Activated T-helper 1 cell treated with anti-CD3 and anti-CD28 coated beads, Interleukin-12 subunit alpha, Interleukin-12 subunit beta, Interleukin-2, Interleukin-4 antibody, amounts not matched to agents 30 ng/mL and 10 ng/mL and 1 ng/mL, durations not matched to agents 14 hours and 24 hours and 36 hours (primary cell): ENCODE measurements at regions not wholly inside any gene's neighbourhood (a gene's known extent, or its start where the extent isn't known, plus 50 kb on each side); places are given as distances from the start of the nearest gene placed in this dataset.

Experiments used
- DNase-seq: peaks from one replicate; pipeline ENCODE4 v3.0.0; 2021; ENCODE audit warnings: low spot score
- H3K27ac Mint-ChIP-seq: one replicate; pipeline ENCODE4 v1.8.0; 2021; ENCODE audit warnings: mild to moderate bottlenecking, mixed read lengths
- H3K27me3 Mint-ChIP-seq: one replicate; pipeline ENCODE4 v1.8.0; 2022; ENCODE audit warnings: mild to moderate bottlenecking, moderate library complexity, mixed read lengths; ENCODE audit not compliant: insufficient read depth
- H3K36me3 Mint-ChIP-seq: one replicate; pipeline ENCODE4 v1.8.0; 2021; ENCODE audit warnings: low read depth, mixed read lengths
- H3K4me1 Mint-ChIP-seq: one replicate; pipeline ENCODE4 v1.8.0; 2021; ENCODE audit warnings: low read depth, mixed read lengths
- H3K4me3 Mint-ChIP-seq: one replicate; pipeline ENCODE4 v1.8.0; 2021; ENCODE audit warnings: mild to moderate bottlenecking, moderate library complexity, mixed read lengths
- H3K9me3 Mint-ChIP-seq: one replicate; pipeline ENCODE4 v1.8.0; 2021; ENCODE audit warnings: mixed read lengths
- intact Hi-C: fragments of 100-400 bp; cut with micrococcal nuclease; formaldehyde crosslinking; loops from one replicate; pipeline ENCODE4 v1.15.1; 2024

DNA sequence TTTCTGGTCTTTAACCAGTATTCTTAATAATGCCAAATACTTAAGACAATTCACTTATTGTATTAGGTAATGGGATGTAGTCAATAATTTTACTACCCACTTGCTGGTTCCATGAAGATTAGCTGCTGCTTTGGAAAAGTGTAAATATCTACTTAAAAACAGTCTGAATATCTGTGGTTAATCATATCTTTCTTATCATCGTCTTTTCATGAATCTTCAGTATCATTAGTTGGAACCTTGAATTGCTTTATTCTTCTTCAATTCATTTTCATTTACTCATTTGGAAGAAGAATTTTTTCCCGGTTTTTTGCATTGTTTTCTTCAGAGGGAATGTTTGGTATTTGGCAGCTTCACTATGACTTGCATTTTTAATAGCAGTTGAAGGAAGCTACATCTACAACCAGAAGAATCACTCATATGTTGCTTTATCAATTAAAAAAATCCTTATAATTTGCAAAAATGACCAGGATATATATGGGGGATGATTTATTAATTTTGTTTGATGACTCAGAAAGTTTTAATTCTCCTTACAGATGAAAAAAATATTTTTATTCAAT is 1398.3 kb upstream of the CDH6 start:
- intact Hi-C loops = no loop called here
- DNase-seq = no peak
- Mint-ChIP-seq H3K4me1 (no peaks in the 10 kb centered on the region), H3K27me3 (no peaks in the 10 kb centered on the region), H3K4me3 (no peak overlapping the region), H3K36me3 (no peaks in the 10 kb centered on the region), H3K9me3 (peaks cover 4% of the 10 kb centered on the region), H3K27ac (no peak overlapping the region)

DNA sequence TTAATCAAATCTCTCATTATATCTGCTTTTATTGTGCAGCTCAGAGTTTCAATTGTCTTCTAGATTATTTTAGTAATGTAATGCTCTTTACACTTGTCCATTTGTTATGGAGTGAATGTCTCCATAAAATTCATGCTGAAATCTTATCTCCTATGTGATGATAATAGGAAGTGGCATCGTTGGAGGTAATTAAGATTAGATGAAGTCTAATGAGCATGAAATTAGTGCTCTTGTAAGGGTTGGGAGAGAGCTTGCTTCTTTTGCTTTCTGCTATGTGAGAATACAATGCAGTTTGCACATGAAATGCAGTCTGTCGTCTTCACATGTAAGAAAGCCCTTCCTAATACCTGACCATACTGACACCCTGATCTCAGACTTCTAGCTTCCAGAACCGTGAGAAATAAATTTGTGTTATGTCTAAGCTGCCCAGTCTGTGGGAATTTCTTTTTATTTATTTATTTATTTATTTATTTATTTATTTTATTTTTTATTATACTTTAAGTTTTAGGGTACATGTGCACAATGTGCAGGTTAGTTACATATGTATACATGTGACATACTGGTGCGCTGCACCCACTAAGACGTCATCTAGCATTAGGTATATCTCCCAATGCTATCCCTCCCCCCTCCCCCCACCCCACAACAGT is 1399.2 kb upstream of the CDH6 start:
- no peak overlapping the region for H3K4me3 Mint-ChIP-seq
- H3K9me3 Mint-ChIP-seq = peaks cover 4% of the 10 kb centered on the region
- no peak overlapping the region for H3K27ac Mint-ChIP-seq
- H3K27me3 Mint-ChIP-seq = no peaks in the 10 kb centered on the region
- H3K36me3 Mint-ChIP-seq = no peaks in the 10 kb centered on the region
- no peaks in the 10 kb centered on the region for H3K4me1 Mint-ChIP-seq
- intact Hi-C loops = no loop called here
- DNase-seq = no peak

DNA sequence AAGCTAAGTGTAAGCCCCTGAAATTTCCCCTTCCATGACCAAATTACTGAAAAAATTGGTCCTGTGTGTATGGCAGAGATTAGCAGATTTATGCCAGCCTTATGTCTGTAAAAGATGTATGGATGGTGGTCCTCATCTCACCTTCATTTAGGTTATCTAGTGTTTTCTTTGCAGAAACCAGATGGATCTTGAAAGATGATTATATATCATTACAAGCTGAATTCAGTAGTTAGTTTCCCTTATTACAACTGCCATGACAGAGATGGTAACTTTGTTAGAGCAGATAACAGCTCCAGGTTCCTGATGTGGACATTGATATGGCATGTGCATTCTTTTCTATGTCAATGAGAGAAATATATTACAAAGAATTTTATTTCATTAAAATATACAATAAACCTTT is 1403.2 kb upstream of the CDH6 start:
- H3K4me1 Mint-ChIP-seq = no peaks in the 10 kb centered on the region
- H3K9me3 Mint-ChIP-seq = peaks cover 10% of the 10 kb centered on the region
- intact Hi-C loops = no loop called here
- H3K36me3 Mint-ChIP-seq = no peaks in the 10 kb centered on the region
- no peak overlapping the region for H3K27ac Mint-ChIP-seq
- H3K4me3 Mint-ChIP-seq = no peak overlapping the region
- H3K27me3 Mint-ChIP-seq = no peaks in the 10 kb centered on the region
- DNase-seq = no peak

DNA sequence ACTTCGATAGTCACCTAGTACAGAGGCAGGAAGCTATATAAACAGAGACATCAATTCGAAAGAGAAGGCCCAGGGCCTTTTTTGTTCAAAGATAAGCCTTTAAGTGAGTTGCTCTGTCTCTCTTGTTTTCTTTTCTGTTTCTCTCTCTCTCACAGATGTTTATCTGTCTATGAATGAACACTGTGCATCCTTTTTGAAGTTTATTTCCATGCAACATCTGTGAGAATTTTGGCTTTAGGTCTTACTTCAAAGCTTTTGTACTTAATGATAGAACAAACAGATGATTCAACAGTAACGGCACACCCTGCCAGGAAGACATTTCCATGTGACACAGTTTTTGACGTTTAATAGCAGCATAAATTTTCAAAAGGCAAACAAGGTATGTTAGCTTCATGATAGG is 1413.1 kb upstream of the CDH6 start:
- Mint-ChIP-seq H3K27ac (no peak overlapping the region), H3K9me3 (peaks cover 13% of the 10 kb centered on the region), H3K36me3 (no peaks in the 10 kb centered on the region), H3K4me1 (no peaks in the 10 kb centered on the region), H3K27me3 (no peaks in the 10 kb centered on the region), H3K4me3 (no peak overlapping the region)
- DNase-seq = no peak
- intact Hi-C loops = no loop called here

DNA sequence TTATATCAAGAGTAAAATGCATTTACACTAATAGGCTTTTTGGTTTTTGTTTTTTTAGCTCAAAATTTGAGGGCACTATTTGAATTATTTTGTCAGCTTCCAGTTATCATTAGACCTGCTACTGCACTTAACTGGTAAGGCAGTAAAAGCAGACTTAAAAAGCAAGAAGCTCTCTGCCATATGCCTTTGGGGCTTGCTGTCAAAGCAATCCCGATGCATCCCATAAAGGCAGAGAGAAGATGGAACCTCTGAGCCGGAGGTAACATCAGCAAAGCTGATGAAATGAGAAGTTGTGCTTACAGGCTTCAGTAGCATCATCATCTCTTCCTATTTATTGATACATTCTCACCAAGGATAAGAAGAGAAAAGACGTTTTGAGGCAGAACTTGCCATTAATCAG is 1414.3 kb upstream of the CDH6 start:
- peaks cover 8% of the 10 kb centered on the region for H3K9me3 Mint-ChIP-seq
- no peak overlapping the region for H3K4me3 Mint-ChIP-seq
- no peaks in the 10 kb centered on the region for H3K27me3 Mint-ChIP-seq
- no peaks in the 10 kb centered on the region for H3K36me3 Mint-ChIP-seq
- DNase-seq = no peak
- intact Hi-C loops = no loop called here
- no peaks in the 10 kb centered on the region for H3K4me1 Mint-ChIP-seq
- H3K27ac Mint-ChIP-seq = no peak overlapping the region

DNA sequence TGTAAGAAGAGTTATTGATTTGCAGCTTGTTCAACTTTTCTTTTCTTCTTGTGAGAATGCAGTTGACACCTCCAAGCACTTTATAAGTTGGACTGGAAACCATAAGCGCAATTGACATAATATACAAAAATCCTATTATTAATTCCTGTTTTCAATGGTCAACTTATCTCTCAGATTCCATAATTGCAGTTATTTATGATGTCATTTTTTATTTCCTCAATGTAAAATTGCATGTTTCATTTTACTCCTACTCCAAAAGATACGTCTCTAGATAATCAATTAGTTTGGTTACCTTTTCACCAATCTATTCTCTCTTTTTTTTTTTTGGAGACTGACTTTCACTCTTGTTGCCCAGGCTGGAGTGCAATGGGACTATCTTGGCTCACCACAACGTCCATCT is 1416.1 kb upstream of the CDH6 start:
- H3K27me3 Mint-ChIP-seq = no peaks in the 10 kb centered on the region
- no peaks in the 10 kb centered on the region for H3K36me3 Mint-ChIP-seq
- intact Hi-C loops = no loop called here
- H3K4me1 Mint-ChIP-seq = no peaks in the 10 kb centered on the region
- DNase-seq = no peak
- H3K4me3 Mint-ChIP-seq = no peak overlapping the region
- H3K9me3 Mint-ChIP-seq = peaks cover 8% of the 10 kb centered on the region
- H3K27ac Mint-ChIP-seq = no peak overlapping the region

DNA sequence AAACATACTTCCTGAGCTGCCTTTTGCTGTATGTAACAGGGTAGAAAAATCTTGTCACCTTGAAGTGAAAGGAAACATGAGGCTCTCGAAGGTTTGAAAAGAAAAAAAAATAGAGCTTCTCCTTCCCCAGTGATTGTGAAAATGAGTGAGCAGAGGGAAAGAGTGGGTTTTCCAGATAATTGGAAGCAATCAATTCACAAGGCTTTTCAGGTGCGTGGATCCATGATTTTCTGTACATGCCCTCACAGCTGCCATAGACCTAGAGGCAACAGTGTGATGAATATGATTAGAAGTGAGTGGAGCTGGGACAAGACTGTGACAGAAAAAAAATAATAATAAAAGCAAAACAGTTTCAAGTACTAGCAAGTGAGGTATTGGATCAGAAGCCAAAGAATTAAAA is 1422.5 kb upstream of the CDH6 start:
- H3K4me1 Mint-ChIP-seq = no peaks in the 10 kb centered on the region
- peaks cover 10% of the 10 kb centered on the region for H3K9me3 Mint-ChIP-seq
- no peak for DNase-seq
- H3K4me3 Mint-ChIP-seq = no peak overlapping the region
- H3K27me3 Mint-ChIP-seq = no peaks in the 10 kb centered on the region
- intact Hi-C loops = no loop called here
- H3K27ac Mint-ChIP-seq = no peak overlapping the region
- no peaks in the 10 kb centered on the region for H3K36me3 Mint-ChIP-seq

DNA sequence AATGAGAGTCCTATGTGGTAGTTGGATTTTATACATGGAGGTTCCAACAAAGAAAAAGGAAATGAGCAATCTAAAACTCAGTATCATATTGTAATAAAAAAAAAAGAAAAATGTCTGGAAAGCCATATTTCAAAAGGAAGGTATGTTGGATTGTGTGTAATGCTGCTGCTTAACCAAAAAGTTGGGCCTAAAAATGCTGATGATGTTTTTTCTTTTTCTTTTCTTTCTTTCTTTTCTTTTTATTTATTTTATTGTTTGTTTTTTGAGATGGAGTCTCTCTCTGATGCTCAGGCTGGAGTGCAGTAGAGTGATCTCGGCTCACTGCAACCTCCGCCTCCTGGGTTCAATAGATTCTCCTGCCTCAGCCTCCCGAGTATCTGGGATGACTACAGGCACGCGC is 1424.0 kb upstream of the CDH6 start:
- no peaks in the 10 kb centered on the region for H3K27me3 Mint-ChIP-seq
- no peaks in the 10 kb centered on the region for H3K36me3 Mint-ChIP-seq
- no peak for DNase-seq
- H3K27ac Mint-ChIP-seq = no peak overlapping the region
- H3K4me1 Mint-ChIP-seq = no peaks in the 10 kb centered on the region
- peaks cover 10% of the 10 kb centered on the region for H3K9me3 Mint-ChIP-seq
- intact Hi-C loops = no loop called here
- no peak overlapping the region for H3K4me3 Mint-ChIP-seq

DNA sequence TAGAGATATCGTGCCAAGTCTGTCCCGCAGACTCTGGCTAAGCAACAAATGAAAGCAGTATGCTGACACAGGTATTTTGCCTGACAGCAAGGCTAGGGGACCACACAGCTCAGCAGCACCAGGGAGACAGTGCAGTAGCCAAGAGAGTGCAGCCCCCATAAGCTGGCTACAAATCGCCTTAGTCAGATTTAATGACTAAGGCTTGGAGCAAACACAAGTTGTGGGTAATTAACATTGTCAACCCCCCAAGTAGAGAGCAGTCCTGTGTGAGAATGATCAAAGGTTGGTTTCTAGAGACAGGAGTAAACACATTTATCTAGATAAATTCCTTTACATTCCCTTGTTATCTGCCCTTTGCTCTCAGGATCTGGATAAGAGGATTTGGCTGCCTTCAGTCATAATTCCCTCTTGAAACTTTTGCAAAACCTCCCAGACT is 1434.5 kb upstream of the CDH6 start:
- no peak overlapping the region for H3K4me3 Mint-ChIP-seq
- no peaks in the 10 kb centered on the region for H3K36me3 Mint-ChIP-seq
- peaks cover 17% of the 10 kb centered on the region for H3K9me3 Mint-ChIP-seq
- no peaks in the 10 kb centered on the region for H3K4me1 Mint-ChIP-seq
- no peak for DNase-seq
- H3K27me3 Mint-ChIP-seq = no peaks in the 10 kb centered on the region
- intact Hi-C loops = no loop called here
- H3K27ac Mint-ChIP-seq = no peak overlapping the region

DNA sequence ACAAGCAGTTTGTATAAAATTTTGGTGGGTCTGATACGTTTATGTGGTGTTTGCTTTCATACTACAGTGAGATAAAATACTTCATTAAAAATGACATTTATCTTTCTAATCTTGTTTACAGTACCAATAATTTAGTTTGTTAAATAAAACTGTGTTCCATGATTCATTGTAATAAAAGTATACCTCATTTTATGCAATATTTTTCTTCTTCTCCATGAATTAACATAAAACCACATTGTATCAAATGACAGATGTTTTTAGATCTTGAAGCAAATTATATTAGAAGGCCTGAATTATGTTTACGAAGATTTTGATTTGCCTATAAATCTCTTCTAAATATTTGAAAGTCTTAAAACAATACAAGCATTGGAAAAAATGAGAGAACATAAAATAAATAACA is 1443.0 kb upstream of the CDH6 start:
- H3K36me3 Mint-ChIP-seq = no peaks in the 10 kb centered on the region
- H3K9me3 Mint-ChIP-seq = peaks cover 21% of the 10 kb centered on the region
- H3K4me1 Mint-ChIP-seq = no peaks in the 10 kb centered on the region
- no peak overlapping the region for H3K4me3 Mint-ChIP-seq
- no peak overlapping the region for H3K27ac Mint-ChIP-seq
- DNase-seq = no peak
- no peaks in the 10 kb centered on the region for H3K27me3 Mint-ChIP-seq
- intact Hi-C loops = no loop called here

DNA sequence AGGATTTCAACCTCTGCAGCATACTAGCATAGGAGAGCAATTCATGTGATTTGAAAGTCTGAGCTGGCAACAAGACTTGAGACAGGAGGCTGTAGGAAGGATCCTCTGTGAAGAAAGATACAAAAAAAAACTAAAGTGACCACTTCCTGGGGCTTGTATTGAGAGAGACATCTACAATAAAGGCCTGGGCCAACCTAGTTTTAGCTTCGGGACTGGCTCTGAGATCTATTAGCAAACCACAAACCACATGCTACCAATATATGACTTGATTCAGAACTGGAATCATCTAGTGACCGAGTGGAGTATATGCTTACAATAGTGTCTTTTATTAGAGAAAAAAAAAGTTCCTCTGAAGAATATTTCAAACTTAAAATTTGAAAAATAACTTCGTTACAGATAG is 1448.9 kb upstream of the CDH6 start:
- Mint-ChIP-seq H3K27me3 (no peaks in the 10 kb centered on the region), H3K27ac (no peak overlapping the region), H3K9me3 (peaks cover 8% of the 10 kb centered on the region), H3K36me3 (no peaks in the 10 kb centered on the region), H3K4me1 (no peaks in the 10 kb centered on the region), H3K4me3 (no peak overlapping the region)
- intact Hi-C loops = no loop called here
- DNase-seq = no peak

DNA sequence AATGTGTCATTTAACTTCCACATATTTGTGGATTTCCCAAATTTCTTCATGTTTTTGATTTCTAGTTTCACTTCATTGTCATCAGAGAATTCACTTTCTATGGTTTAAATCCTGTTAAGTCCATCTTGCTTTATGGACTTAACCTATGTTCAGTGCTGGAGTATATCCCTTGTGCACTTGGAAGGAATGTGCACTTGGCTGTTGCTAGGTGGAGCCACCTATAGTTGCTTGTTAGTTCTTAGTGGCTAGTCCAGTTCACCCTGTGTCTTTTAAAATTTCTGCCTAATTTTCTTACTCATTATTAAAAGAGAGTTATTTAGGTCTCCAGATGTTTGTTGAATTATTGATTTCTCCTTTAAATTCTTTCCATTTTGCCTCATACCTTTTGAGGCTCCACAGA is 1472.5 kb upstream of the CDH6 start:
- H3K27me3 Mint-ChIP-seq = no peaks in the 10 kb centered on the region
- intact Hi-C loops = no loop called here
- no peak overlapping the region for H3K4me3 Mint-ChIP-seq
- H3K27ac Mint-ChIP-seq = no peak overlapping the region
- DNase-seq = no peak
- no peaks in the 10 kb centered on the region for H3K4me1 Mint-ChIP-seq
- H3K36me3 Mint-ChIP-seq = no peaks in the 10 kb centered on the region
- peaks cover 10% of the 10 kb centered on the region for H3K9me3 Mint-ChIP-seq

DNA sequence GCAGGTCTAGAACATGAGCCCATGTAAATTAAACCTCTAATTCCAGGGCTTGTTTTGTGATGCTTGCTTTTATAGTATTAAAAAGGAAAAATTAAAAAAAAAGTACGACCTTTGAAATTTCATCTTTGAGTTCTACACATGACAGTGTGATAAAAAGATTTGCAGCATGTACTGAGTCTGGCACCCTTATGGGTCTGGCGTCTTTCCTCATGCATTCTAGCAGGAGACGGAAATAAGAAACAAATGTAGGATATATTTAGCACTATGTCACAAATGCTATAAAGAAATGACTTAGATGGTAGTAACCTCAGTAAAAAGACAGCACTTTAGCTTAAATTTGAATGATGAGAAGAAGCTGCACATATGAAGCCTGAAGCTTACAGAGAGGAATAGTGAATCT is 1474.3 kb upstream of the CDH6 start:
- Mint-ChIP-seq H3K27ac (no peak overlapping the region), H3K36me3 (no peaks in the 10 kb centered on the region), H3K4me1 (no peaks in the 10 kb centered on the region), H3K27me3 (no peaks in the 10 kb centered on the region), H3K4me3 (no peak overlapping the region), H3K9me3 (peaks cover 6% of the 10 kb centered on the region)
- intact Hi-C loops = no loop called here
- DNase-seq = no peak

DNA sequence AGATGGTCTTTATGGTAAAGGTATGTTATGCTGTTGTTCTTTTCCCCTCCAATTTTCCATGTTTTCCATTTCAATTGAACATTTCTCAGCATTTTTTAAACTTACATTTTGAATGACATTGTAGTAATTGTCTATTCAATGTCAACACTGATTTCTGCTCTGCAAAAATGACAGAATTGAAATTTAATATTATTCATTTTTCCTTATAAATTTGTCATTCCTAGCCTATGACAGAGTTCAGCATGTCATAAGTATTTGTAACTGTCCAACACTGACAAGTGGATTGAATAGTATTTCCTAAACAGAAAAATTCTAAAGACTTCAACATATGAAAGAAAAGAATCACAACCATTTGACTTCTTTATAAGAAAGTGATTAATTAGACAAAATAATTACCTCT is 1478.3 kb upstream of the CDH6 start:
- Mint-ChIP-seq H3K4me1 (no peaks in the 10 kb centered on the region), H3K27ac (no peak overlapping the region), H3K4me3 (no peak overlapping the region), H3K36me3 (no peaks in the 10 kb centered on the region), H3K9me3 (peaks cover 15% of the 10 kb centered on the region), H3K27me3 (no peaks in the 10 kb centered on the region)
- no peak for DNase-seq
- intact Hi-C loops = no loop called here
